CD4-positive, alpha-beta T cell (primary cell): ENCODE measurements at regions not wholly inside any gene's neighbourhood (a gene's known extent, or its start where the extent isn't known, plus 50 kb on each side); places are given as distances from the start of the nearest gene placed in this dataset.

Experiments
- ATAC-seq: fragments of 200-7000 bp; cut with Tn5 transposase; one replicate; pipeline ENCODE4 v1.10.0; 2022; ENCODE audit warnings: mild to moderate bottlenecking; ENCODE audit not compliant: poor library complexity
- CTCF ChIA-PET: fragments of 350-600 bp; sonication (Branson Sonifier 250); formaldehyde crosslinking; loops from one replicate; lab custom pipeline; 2021; ENCODE audit warnings: antibody characterized with exemption, inconsistent platforms; lab: Charles Lee
- POLR2A ChIA-PET: fragments of 350-600 bp; sonication (Branson Sonifier 250); formaldehyde crosslinking; loops from one replicate; lab custom pipeline; 2021; ENCODE audit warnings: antibody characterized with exemption, inconsistent platforms; lab: Charles Lee
- DNase-seq, 14 experiments: peaks; one replicate each; pipeline ENCODE4 v3.0.0-alpha.2; 2013 to 2020; ENCODE audit warnings: mixed read lengths in 2 of 14
- H3K27ac ChIP-seq, 2 donors: one replicate each; pipeline versions ENCODE4 v1.5.1 to v1.7.0; 2013; ENCODE audit warnings: low read length in 2 of 2, low read depth in 1 of 2, mild to moderate bottlenecking in 1 of 2
- H3K27me3 ChIP-seq, 2 experiments: 1 replicate in 1 of 2; 2 replicates in 1 of 2; pipeline versions ENCODE4 v1.6.1 to v1.7.0; 2013; ENCODE audit warnings: low read length in 2 of 2, control low read depth in 1 of 2, mild to moderate bottlenecking in 1 of 2, moderate library complexity in 1 of 2; ENCODE audit not compliant: insufficient read depth in 2 of 2, control insufficient read depth in 1 of 2
- H3K36me3 ChIP-seq: one replicate; pipeline ENCODE4 v1.6.1; 2013; ENCODE audit warnings: low read length, control low read depth; ENCODE audit not compliant: insufficient read depth
- H3K4me1 ChIP-seq: one replicate; pipeline ENCODE4 v1.6.1; 2013; ENCODE audit warnings: low read length, control low read depth; ENCODE audit not compliant: insufficient read depth
- H3K4me3 ChIP-seq: one replicate; pipeline ENCODE4 v1.5.1; 2013; ENCODE audit warnings: mild to moderate bottlenecking, low read length, moderate library complexity
- H3K9me3 ChIP-seq, 2 experiments: 1 replicate in 1 of 2; 2 replicates in 1 of 2; pipeline versions ENCODE4 v1.6.1 to v1.7.0; 2013; ENCODE audit warnings: low read length in 2 of 2, mild to moderate bottlenecking in 2 of 2, control low read depth in 1 of 2, moderate library complexity in 1 of 2; ENCODE audit not compliant: control insufficient read depth in 1 of 2, insufficient read depth in 1 of 2
- H3K27ac Mint-ChIP-seq: one replicate; pipeline ENCODE4 v1.8.0; 2020; ENCODE audit warnings: mixed read lengths
- H3K27me3 Mint-ChIP-seq: one replicate; pipeline ENCODE4 v1.8.0; 2021; ENCODE audit warnings: mixed read lengths
- H3K36me3 Mint-ChIP-seq: one replicate; pipeline ENCODE4 v1.8.0; 2021; ENCODE audit warnings: low read depth, mixed read lengths
- H3K4me1 Mint-ChIP-seq: one replicate; pipeline ENCODE4 v1.8.0; 2021; ENCODE audit warnings: low read depth, mixed read lengths
- H3K4me3 Mint-ChIP-seq: one replicate; pipeline ENCODE4 v1.8.0; 2020; ENCODE audit warnings: mild to moderate bottlenecking, mixed read lengths
- H3K9me3 Mint-ChIP-seq: one replicate; pipeline ENCODE4 v1.8.0; 2020; ENCODE audit warnings: mixed read lengths
- CTCF ChIP-seq: fragments of 200-600 bp; IDR thresholded peaks from one replicate; pipeline ENCODE4 v1.8.0; 2022; ENCODE audit warnings: antibody characterized with exemption, mild to moderate bottlenecking
- intact Hi-C, 2 experiments: fragments of 100-400 bp; cut with DNase I in 1 of 2; cut with micrococcal nuclease in 1 of 2; formaldehyde crosslinking; loops; one replicate each; pipeline versions ENCODE4 v1.15.1 to v1.9.0; 2023 to 2025; cut with DNase I, micrococcal nuclease

GRCh38 chr15:96162322-96162721, 168.2 kb upstream of the NR2F2 start:
- no peak overlapping the region for H3K4me3 ChIP-seq
- H3K9me3 ChIP-seq, result peaks cover 0 to 4% of the 10 kb centered on the region in 2 experiments
- no peak overlapping the region for H3K4me3 Mint-ChIP-seq
- H3K36me3 Mint-ChIP-seq, result no peaks in the 10 kb centered on the region
- no peak overlapping the region for H3K27ac Mint-ChIP-seq
- DNase-seq (no peak), ATAC-seq (no peak)
- intact Hi-C loops, result loop anchor here in 1 of 2 experiments (10.0 kb wide), 1 partner anchor 918 kb away; no protein-coding TSS in a partner anchor
- CTCF ChIA-PET, result no interaction called here
- H3K36me3 ChIP-seq, result no peaks in the 10 kb centered on the region
- peaks cover 23% of the 10 kb centered on the region for H3K27me3 Mint-ChIP-seq
- H3K9me3 Mint-ChIP-seq, result no peaks in the 10 kb centered on the region
- no peak overlapping the region for H3K27ac ChIP-seq
- POLR2A ChIA-PET, result no interaction called here
- no peaks in the 10 kb centered on the region for H3K4me1 ChIP-seq
- no peak for TF ChIP-seq CTCF
- no peaks in the 10 kb centered on the region for H3K27me3 ChIP-seq
- H3K4me1 Mint-ChIP-seq, result no peaks in the 10 kb centered on the region

GRCh38 chr15:96165081-96165480, 165.4 kb upstream of the NR2F2 start:
- no peaks in the 10 kb centered on the region for H3K4me1 ChIP-seq
- H3K9me3 Mint-ChIP-seq, result peaks cover 3% of the 10 kb centered on the region
- ChIA-PET CTCF (interaction anchor here (0.6 kb wide), 1 partner anchor 479 kb away, joined by 3 read pairs; no protein-coding TSS in a partner anchor), POLR2A (no interaction called here)
- H3K27ac Mint-ChIP-seq, result no peak overlapping the region
- ATAC-seq, result no peak
- DNase-seq, result no peak
- H3K4me1 Mint-ChIP-seq, result no peaks in the 10 kb centered on the region
- H3K27ac ChIP-seq, result no peak overlapping the region
- no peaks in the 10 kb centered on the region for H3K9me3 ChIP-seq
- H3K27me3 ChIP-seq, result no peaks in the 10 kb centered on the region
- no peak overlapping the region for H3K4me3 Mint-ChIP-seq
- H3K36me3 ChIP-seq, result no peaks in the 10 kb centered on the region
- peaks cover 40% of the 10 kb centered on the region for H3K27me3 Mint-ChIP-seq
- TF ChIP-seq CTCF, result no peak
- H3K36me3 Mint-ChIP-seq, result no peaks in the 10 kb centered on the region
- H3K4me3 ChIP-seq, result no peak overlapping the region
- intact Hi-C loops, result loop anchor here in 1 of 2 experiments (10.0 kb wide), 1 partner anchor 920 kb away; no protein-coding TSS in a partner anchor

GRCh38 chr15:96165775-96166174, 164.7 kb upstream of the NR2F2 start:
- TF ChIP-seq CTCF, result no peak
- intact Hi-C loops, result loop anchor here in 1 of 2 experiments (10.0 kb wide), 1 partner anchor 921 kb away; no protein-coding TSS in a partner anchor
- Histone ChIP-seq H3K36me3 (no peaks in the 10 kb centered on the region), H3K27ac (no peak overlapping the region), H3K9me3 (no peaks in the 10 kb centered on the region), H3K27me3 (no peaks in the 10 kb centered on the region), H3K4me1 (no peaks in the 10 kb centered on the region), H3K4me3 (no peak overlapping the region)
- Mint-ChIP-seq H3K4me3 (no peak overlapping the region), H3K27me3 (peaks cover 36% of the 10 kb centered on the region), H3K9me3 (peaks cover 3% of the 10 kb centered on the region), H3K4me1 (no peaks in the 10 kb centered on the region), H3K27ac (no peak overlapping the region), H3K36me3 (no peaks in the 10 kb centered on the region)
- ATAC-seq (no peak), DNase-seq (no peak)
- POLR2A ChIA-PET, result no interaction called here
- CTCF ChIA-PET, result no interaction called here
